HG03558 (cell line): ENCODE measurements at regions not wholly inside any gene's neighbourhood (a gene's known extent, or its start where the extent isn't known, plus 50 kb on each side); places are given as distances from the start of the nearest gene placed in this dataset.

Experiments
- ATAC-seq: cut with Tn5 transposase; IDR thresholded peaks from one replicate; pipeline ENCODE4 v1.9.1; 2021; ENCODE audit warnings: moderate number of reproducible peaks; ENCODE audit not compliant: unreplicated experiment; ENCODE audit errors: extremely low read depth

DNA sequence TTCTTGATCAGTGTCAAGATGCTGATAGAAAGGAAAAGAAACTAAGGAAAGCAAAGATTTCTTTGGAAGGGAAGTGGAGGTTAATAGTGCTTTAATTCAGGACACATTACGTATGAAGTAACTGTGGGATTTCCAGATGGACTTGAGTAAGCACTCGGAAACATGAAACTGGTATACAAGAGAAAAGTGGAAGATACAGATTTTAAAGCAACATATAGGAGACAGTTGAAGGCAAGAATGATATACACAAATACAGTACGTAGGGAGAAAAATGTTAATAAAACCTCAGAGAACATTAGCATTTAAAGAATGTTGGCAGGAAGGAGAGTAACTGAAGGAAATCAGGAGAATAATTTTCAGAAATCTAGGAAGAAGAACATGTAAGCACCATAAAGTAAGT lies 730.9 kb upstream of the ADGRL2 start:
- no peak for ATAC-seq

DNA sequence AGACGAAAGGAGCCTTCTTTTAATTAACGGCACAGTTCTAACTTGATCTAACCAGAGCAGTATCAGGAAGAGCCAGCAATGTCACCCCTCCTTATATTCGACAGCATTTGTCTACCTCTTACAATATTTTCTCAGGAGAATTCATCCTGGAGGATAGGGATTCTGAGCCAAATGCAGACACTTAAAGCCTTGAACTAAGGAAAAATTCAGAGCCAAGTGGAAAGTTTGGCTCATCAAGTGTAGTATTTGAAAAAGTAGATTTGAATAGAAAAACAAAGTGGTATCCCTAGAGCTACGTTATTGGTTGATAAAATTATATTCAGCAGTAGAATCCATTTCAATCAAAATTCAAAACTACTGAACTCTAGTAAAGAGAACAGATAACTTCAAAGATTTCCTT lies 732.0 kb upstream of the ADGRL2 start:
- ATAC-seq = no peak

DNA sequence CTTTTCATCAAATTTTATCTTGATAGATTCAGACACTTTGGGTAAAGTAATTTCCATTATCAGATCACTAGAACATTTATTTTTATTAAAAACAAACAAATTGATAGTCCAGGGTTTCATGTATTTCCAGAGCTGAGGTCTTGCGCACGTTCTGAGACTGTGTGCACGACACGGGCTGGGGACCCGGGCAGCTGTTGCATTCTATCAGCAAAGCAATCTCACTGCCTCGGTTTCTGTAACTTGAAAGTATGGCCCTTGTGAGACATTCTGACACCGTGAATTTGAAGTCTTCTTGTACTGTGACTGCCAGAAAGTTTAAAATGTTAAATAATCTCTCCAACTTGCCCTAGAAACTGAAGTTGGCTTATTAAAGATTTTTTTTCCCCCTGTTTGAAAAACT lies 746.9 kb upstream of the ADGRL2 start:
- no peak for ATAC-seq

DNA sequence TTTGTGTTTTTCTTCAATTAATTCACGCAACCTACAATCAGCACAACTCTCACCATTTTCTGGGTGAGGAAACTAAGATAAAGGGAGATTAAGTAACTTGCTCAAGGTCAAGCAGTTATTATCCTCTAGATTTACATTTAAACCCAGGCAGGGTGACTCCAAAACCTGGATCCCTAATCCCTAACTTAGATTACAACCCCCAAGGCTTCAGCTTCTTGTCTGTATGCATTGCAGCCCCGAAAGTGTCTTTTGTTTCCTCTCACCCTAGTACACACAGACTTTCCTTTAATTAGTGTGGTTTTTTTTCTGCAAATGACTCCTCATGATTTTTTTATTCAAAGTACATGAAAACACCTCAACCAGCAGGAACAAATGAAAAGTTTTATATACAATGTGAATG lies 748.6 kb upstream of the ADGRL2 start:
- ATAC-seq = no peak

DNA sequence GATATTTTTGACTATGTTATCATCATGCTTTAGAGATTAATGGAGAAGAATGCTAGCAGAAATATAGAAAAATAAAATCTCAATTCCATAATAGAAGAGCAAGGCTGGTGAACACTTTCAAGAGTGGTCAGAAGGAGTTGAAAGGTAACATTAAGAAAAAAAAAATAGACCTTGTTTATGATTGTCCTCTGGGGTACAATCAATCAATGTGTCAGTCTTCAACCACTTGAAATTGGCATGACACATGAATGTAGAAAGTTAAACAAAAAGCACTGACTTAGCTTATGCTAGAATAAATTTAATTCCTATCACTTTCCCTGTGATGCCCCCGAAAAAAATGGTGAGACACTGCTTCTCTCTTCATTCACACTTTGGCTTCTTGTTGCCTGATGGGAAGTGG lies 750.3 kb upstream of the ADGRL2 start:
- no peak for ATAC-seq

DNA sequence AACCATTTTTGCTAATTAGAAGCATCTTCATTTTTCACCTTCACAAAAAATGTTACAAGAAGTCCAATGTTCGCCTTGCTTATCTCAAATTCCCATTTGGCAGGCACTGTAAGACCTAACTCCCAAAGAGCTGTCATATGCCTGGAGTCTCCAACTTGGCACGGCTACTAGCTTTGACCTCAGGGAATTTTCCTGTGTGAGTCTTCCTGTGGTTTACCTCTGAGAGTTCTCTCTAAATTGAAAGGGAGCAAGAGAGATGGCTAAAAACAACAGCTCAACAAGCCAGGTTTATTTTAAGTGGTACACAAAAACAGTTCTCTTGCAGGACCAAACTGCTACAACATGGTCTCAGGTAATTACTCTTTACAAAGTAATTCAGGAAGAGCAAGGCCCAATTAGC lies 756.0 kb upstream of the ADGRL2 start:
- ATAC-seq = no peak

DNA sequence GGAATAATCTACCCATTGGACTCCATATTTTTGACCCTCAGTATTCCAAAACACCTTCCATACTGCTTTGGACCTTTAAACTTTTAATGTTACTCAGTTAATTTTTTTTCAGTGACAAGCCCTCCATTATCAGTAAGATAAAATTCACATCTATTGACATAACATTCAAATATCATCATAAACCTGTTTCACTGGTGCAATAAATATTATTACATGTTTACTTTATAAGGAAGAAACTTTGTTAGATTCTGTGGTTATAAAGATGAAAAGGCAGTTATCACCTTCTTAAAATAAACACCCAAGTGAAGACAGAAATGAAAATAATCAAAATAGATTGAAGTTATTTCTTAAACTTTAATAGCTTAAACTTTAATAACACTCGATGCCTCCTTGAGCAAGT lies 758.5 kb upstream of the ADGRL2 start:
- no peak for ATAC-seq

DNA sequence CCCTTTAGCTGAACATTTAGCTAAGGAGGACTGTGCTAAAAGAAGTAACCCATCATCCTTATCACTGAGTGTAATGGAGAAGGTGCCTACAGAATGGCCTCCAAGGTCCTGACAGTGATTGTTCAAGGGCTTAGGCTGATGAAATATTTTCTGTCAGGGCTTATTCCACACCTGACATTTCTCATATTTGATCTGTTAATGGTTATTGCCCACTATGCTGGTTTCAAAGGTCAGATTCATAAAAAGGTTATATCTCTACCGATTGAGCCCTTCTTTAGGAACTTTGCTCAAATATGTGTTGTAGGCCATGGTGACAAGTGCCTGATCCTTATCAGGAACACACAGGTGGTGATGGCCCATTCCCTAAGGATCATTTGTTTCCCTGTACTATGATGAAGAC lies 766.4 kb upstream of the ADGRL2 start:
- no peak for ATAC-seq

DNA sequence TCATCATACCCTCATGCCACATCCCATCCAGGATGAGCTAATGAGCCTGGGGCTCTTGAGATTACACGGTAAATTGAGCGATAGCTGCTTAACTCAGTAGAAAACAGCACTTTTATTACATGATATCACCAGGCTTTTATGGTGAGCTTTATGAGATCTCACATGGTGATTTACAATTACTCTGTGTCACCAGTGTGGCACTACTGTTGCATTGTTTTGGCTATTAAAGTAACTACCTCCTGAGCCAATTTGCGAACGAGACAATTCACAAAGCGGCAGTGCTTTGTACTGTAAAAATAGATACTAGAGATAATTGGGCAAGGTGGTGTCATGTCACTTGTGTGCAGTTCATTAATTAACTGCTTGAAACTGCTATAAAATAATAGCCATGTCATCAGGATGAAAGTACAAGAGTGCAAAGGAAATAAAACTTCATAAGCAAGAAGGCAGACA lies 767.7 kb upstream of the ADGRL2 start:
- ATAC-seq = no peak

DNA sequence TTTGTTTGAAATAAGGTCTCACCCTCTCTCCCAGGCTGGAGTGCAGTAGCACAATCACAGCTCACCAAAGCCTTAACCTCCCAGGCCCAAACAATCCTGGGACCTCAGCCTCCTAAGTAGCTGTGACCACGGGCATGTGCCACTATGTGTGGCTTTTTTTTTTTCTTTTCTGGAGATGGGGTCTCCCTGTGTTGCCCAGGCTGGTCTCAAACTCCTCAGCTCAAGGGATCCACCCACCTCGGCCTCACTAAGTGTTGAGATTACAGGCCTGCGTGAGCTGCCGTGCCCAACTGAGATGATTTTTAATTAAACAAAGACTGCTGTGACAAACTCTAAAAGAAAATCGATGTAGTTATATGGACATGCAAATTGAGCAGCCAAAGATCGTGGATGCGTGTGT lies 768.4 kb upstream of the ADGRL2 start:
- no peak for ATAC-seq

DNA sequence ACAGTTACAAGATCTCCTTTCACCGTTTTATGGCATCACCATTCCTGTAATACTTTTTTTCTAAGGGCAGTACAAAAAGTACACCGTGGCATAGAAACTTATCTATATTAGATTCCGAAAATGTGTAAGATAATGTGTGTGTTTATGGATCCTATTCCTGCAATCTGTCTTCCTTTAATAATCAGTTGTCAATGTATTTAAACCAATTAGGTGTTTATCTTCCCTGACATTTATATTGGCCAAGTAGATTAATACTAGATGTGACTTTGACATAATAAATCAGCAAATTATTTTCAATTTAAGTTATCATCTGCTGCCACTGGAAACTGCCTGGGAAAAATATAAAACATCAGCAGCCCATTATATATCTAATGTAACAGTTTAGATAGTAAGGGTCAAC lies 770.3 kb upstream of the ADGRL2 start:
- ATAC-seq = no peak

DNA sequence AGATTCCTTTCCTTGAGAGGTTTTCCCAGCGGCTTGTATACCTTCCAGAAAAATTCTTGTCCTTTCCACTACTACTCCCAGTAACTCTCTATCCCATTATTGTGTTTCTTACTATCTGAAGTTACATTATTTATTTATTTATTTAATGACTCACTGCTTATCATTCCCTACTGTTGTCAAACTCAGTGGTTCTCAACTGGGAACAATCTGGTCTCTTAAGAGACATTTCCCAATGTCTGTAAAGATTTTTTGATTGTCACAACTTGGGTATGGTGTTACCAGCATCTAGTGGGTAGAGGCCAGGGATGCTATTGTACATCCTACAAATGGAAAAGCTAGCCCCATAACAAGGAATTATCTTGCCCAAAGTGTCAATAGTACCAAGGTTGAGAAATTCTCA lies 771.5 kb upstream of the ADGRL2 start:
- ATAC-seq = no peak

DNA sequence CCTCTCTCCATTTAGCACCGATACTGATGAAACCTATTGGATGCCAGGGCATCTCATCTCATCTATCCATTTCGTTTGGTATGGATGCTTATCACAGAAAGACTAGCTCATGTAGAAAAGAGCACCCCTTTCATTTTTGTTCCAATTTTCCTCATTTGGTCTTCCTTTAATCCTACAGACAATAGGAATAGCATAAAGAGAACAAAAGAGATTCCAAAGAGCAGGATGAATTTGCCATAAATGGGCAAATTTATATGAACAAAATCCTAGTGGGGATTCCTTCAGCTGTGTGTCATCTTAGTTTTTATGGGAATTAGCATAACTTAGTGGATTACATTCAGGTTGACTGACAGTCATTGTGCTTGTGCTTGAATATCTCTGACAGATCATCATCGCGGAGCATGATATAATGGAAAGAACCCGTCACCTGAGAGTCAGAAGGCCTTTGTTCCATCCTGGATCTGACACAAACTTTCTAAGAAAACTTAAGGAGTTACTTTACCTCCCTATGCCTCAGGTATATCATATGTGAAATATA lies 777.5 kb upstream of the ADGRL2 start:
- ATAC-seq = no peak

DNA sequence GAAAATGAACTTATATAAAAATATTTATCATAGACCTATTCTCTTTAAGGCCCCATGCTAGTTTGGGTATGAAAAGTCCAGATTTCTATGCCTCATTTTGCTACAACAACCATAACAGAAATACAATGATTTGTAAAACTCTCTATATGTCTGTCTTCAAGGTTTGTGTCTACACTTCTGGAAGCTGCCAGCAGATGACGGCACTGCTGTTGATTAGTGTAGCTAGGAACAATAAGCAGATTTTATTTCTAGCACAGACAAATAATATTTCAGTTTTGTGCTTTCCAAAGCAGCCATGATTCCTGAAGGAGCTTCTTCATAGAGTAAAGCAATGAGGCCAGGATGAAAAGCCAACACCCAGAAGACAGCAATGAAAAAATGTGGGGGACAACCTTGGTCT lies 779.6 kb upstream of the ADGRL2 start:
- ATAC-seq = no peak

DNA sequence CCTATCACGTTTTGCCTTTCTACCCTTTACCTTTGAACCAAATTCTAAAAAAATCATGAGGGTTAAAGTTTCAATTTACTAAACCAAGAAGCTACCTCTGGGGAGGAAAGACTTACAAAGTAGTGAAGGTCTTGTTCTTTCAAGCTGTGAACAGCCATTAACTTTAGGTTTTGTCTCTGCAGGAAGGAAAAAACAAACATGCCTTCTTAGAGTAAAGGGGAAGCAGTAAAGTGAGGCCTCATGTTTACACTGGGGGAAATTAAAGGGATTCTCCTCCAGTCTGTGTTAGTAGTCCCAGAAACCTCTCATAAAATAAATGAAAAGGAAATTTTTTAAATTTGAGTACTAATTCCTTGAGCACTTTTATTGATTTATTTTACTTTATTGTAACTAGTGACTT lies 780.2 kb upstream of the ADGRL2 start:
- no peak for ATAC-seq

DNA sequence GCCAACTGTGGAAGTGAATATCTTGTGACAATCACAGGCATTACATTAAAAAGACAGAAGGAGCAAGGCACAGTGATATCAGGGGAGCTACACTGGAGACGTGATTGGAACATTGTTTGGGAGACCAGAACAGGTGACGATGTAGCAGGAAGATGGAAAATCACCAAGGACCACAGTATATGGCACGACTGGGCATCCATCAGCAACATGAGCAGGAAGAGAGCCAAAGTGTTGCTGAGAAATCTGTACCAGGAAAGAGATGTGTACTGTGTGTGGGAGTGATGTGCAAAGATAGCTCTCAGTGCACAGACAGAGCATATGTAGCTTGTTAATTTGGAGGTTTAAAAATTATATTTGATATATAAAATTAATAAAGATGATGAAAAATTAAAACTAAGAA lies 790.6 kb upstream of the ADGRL2 start:
- no peak for ATAC-seq

DNA sequence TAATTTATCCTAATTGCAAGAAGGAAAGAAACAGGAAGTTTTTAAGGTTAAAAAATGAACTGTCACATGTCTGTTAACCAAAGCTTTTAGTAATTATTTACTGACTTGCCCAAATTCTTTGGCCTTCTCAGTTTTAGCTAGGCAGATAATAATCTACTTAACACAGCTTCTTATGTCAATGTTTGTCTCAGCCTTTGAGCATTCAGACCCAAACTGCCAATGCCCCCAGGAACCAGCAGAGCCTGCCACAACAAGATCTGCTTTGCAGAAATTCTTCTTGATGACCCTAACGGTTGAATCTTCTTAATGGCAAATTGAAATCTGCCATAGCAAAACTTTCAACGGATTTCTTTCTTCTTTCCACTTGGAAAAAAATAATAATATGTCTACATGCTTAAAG lies 792.4 kb upstream of the ADGRL2 start:
- ATAC-seq = no peak

DNA sequence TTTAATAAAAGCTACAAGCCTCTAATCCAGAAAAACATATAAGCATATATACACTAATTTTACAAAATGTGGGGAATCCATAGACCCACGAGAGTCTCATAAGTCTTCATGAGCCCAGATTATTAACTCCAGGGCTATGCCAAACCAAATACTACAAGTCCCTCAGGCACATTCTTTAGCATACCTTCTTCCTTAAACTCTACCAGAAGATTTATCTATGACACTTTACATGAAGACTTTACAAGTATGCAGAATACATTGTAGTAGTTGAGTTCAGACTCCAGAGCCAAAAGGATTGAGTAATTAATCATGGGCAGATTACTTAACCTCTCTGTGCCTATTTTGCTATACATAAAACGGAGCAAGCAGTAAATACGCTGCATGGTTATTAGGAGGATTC lies 793.7 kb upstream of the ADGRL2 start:
- ATAC-seq = no peak

DNA sequence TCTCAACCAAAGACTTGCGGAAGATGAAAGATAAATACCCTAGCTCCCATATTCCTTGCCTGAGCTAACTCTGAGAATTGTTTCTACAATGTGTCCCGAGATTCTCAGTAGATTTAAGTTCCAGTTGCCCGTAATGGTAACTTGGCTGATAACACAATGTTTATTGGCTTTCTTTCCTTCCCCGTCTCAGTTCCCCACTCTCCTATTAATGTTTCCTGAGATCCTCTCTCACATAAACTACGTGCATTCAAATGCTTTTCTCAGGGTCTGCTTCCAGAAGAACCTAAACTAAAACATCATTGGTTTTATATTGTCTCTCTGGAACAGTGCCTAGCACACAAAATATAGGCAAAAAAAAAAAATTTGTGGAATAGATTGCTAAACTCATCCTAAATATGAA lies 794.2 kb upstream of the ADGRL2 start:
- ATAC-seq = no peak

DNA sequence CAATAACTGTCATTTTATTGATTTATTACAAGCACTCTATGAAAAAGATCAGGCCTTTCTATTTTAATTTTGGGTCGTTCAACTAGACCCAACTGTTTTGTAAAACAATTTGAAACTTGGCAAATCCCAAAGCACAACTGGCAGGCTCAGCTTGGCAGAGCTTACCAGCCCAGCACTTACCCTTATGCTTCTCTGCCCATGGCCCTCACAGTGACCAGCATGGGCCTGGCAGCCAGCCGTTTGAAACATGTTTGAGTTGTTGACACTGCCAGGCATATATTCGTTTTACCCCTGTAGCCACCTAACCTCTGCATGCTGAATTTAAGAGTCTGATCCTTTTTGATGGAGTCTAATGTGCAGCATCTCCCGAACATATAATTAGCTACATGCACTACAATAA lies 796.7 kb upstream of the ADGRL2 start:
- no peak for ATAC-seq

DNA sequence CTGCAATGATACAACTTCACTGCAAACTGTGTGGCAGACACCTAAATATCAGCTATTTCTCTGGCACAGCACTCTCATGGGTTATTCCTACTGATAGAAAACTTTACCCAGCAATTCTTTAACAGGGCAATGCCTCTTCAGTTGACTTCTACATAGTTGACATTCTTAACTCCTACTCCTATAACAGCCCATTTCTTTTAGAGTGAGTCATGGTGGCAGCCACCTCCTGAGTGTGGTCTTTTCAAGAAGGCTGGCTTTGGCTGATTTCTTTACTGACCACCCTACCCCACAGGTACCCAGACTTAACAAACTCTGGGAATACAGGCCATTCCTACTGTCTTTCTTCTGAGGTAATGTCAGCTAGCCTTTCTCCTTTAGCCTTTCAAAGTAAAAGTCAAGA lies 805.8 kb upstream of the ADGRL2 start:
- no peak for ATAC-seq

DNA sequence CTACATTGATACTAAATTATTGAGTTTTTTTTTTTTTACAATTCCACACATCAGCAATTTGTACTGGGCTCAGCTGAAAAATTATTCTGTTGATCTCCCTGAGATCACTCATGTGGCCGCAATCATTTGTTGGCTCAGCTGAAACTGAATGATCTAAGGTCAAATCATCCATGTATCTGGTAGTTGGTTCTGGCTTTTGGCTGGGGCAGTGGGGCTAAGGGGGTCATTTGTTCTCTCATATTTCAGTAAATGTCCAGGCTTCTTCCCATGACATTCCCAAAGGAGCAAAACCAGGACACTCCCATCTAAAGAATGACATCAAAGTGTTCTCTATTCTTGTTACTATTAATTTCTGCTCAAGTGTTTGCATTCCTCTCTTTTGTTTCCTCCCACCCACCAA lies 806.7 kb upstream of the ADGRL2 start:
- no peak for ATAC-seq
